D721Med (cell line): ENCODE measurements at regions not wholly inside any gene's neighbourhood (a gene's known extent, or its start where the extent isn't known, plus 50 kb on each side); places are given as distances from the start of the nearest gene placed in this dataset.

Experiments
- DNase-seq: peaks from one replicate; pipeline ENCODE4 v3.0.0; 2011; ENCODE audit warnings: low spot score; ENCODE audit not compliant: insufficient read length
- FAIRE-seq: peaks from 2 replicates; lab custom pipeline; 2011; peaks lifted over from hg19 to GRCh38; lab: Jason Lieb, UNC
- CTCF ChIP-seq: IDR thresholded peaks from 2 replicates; pipeline ENCODE4 v1.5.1; 2012; ENCODE audit warnings: mild to moderate bottlenecking, control low read depth; ENCODE audit not compliant: insufficient read depth; ENCODE audit errors: missing control alignments

GRCh38 chr3:30299674-30300385 is 306.6 kb upstream of the TGFBR2 start:
- DNase-seq (no peak), FAIRE-seq (no peak)
- TF ChIP-seq CTCF: no peak

- DNase-seq (no peak), FAIRE-seq (no peak)
- TF ChIP-seq CTCF: no peak
Observed at GRCh38 chr3:30300809-30301208, 305.6 kb upstream of the TGFBR2 start.

GRCh38 chr3:30302027-30302426 is 304.4 kb upstream of the TGFBR2 start:
- DNase-seq: no peak
- no peak for FAIRE-seq
- no peak for TF ChIP-seq CTCF

GRCh38 chr3:30303770-30304169 is 302.6 kb upstream of the TGFBR2 start:
- TF ChIP-seq CTCF: no peak
- FAIRE-seq (no peak), DNase-seq (no peak)

GRCh38 chr3:30305021-30305420 is 301.4 kb upstream of the TGFBR2 start:
- no peak for DNase-seq
- no peak for TF ChIP-seq CTCF
- FAIRE-seq: no peak

GRCh38 chr3:30306896-30307295 is 299.5 kb upstream of the TGFBR2 start:
- no peak for DNase-seq
- FAIRE-seq: no peak
- no peak for TF ChIP-seq CTCF

GRCh38 chr3:30307372-30307950 is 298.9 kb upstream of the TGFBR2 start:
- DNase-seq (no peak), FAIRE-seq (no peak)
- no peak for TF ChIP-seq CTCF
